Pancreas (tissue), 10 donors: ENCODE measurements at regions not wholly inside any gene's neighbourhood (a gene's known extent, or its start where the extent isn't known, plus 50 kb on each side); places are given as distances from the start of the nearest gene placed in this dataset.
A peak's percentile ranks its signal among the peaks of the same experiment; 100 is the strongest.

Experiments
- ATAC-seq, 4 donors: fragments of 200-7000 bp; cut with Tn5 transposase; one replicate each; pipeline versions ENCODE4 v1.8.0 to v1.9.1; 2020; ENCODE audit warnings: mild to moderate bottlenecking in 4 of 4, moderate library complexity in 4 of 4
- DNase-seq, 6 donors: peaks; one replicate each; pipeline ENCODE4 v3.0.0-alpha.2; 2020
- FAIRE-seq: peaks from 2 replicates; lab custom pipeline; 2012; peaks lifted over from hg19 to GRCh38; lab: Jason Lieb, UNC
- H3K27ac ChIP-seq, 4 donors: fragments of 200-600 bp; sonication (generic); 1 replicate in 3 of 4; 2 replicates in 1 of 4; pipeline versions ENCODE4 v1.5.0 to v1.8.0; 2020
- H3K27me3 ChIP-seq, 4 donors: fragments of 200-600 bp; one replicate each; pipeline ENCODE4 v1.8.0; 2021
- H3K36me3 ChIP-seq, 3 donors: fragments of 200-600 bp; sonication (generic) in 1 of 3; one replicate each; pipeline versions ENCODE4 v1.5.0 to v1.8.0; 2020 to 2021
- H3K4me1 ChIP-seq, 3 donors: fragments of 200-600 bp; one replicate each; pipeline ENCODE4 v1.8.0; 2021
- H3K4me3 ChIP-seq, 4 donors: fragments of 200-600 bp; sonication (generic) in 2 of 4; one replicate each; pipeline versions ENCODE4 v1.5.0 to v1.8.0; 2020 to 2021
- H3K9me3 ChIP-seq, 4 donors: fragments of 200-600 bp; one replicate each; pipeline ENCODE4 v1.8.0; 2021
- WGBS, 2 donors: extraction: QIAGEN DNeasy Blood & Tissue Kit; methylation state at CpG; one replicate each; pipeline ENCODE4 v1.1.7; 2013; 5-methylcytosine and 5-hydroxymethylcytosine counted together
- intact Hi-C, 3 donors: fragments of 100-400 bp; cut with DNase I; formaldehyde crosslinking; loops; one replicate each; pipeline versions ENCODE4 v1.11.1 to v1.14.2; 2022
- TF ChIP-seq, protein P1 (sequence below), 4 donors: fragments of 200-600 bp; sonication (generic) in 3 of 4; IDR thresholded peaks; one replicate each; pipeline versions ENCODE4 v1.5.0 to v1.8.0; 2021; ENCODE audit warnings: antibody characterized with exemption in 4 of 4
- donor health status: healthy with polysubstance abuse.
- donor health status: DM: no; HTN: no; CAD: no; lungs with moderate emphysema.
- donor health status: DM: no; HTN: no; CAD: no.
- donor health status: control.
- donor health status: control.
- donor health status: Bipolar disorder and iron deficiency.
- donor health status: DM: yes; HTN: yes; CAD: no.
- donor health status: DM: no; HTN: no; CAD: no.
- donor health status: DM: no; HTN: no; CAD: no.
- donor health status: DM: yes; HTN: yes; CAD: no.

DNA sequence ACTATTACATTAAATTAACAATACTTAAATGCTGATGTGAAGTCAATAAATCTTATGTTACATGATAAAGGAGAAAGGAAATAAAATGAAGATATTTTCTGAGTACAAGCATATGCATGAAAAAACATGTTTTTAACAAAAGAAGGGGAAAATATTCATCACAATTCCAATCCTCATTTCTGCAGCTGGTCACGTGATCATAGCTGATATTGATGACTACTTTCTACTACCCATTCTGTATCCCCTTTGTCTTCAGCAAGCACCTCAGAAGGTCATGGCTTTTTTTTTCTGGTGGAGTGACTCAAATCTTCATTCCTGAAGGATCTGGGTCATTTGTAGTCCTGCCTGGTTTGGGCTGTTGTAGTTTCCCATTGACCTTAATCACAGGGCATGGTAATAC, 90.9 kb downstream of the CDO1 start:
- H3K36me3 ChIP-seq, result no peaks in the 10 kb centered on the region
- H3K9me3 ChIP-seq, result no peaks in the 10 kb centered on the region
- intact Hi-C loops, result no loop called here
- FAIRE-seq (no peak), DNase-seq (no peak), ATAC-seq (no peak)
- H3K4me3 ChIP-seq, result no peak overlapping the region
- H3K4me1 ChIP-seq, result no peaks in the 10 kb centered on the region
- TF ChIP-seq, protein P1, sequence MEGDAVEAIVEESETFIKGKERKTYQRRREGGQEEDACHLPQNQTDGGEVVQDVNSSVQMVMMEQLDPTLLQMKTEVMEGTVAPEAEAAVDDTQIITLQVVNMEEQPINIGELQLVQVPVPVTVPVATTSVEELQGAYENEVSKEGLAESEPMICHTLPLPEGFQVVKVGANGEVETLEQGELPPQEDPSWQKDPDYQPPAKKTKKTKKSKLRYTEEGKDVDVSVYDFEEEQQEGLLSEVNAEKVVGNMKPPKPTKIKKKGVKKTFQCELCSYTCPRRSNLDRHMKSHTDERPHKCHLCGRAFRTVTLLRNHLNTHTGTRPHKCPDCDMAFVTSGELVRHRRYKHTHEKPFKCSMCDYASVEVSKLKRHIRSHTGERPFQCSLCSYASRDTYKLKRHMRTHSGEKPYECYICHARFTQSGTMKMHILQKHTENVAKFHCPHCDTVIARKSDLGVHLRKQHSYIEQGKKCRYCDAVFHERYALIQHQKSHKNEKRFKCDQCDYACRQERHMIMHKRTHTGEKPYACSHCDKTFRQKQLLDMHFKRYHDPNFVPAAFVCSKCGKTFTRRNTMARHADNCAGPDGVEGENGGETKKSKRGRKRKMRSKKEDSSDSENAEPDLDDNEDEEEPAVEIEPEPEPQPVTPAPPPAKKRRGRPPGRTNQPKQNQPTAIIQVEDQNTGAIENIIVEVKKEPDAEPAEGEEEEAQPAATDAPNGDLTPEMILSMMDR (IDR thresholded peaks at IDR 0.05), result no peak
- 64 to 83% methylated on average over 1 of the region's 1 CpG for WGBS, 2 donors
- no peak overlapping the region for H3K27ac ChIP-seq
- H3K27me3 ChIP-seq, result no peaks in the 10 kb centered on the region

DNA sequence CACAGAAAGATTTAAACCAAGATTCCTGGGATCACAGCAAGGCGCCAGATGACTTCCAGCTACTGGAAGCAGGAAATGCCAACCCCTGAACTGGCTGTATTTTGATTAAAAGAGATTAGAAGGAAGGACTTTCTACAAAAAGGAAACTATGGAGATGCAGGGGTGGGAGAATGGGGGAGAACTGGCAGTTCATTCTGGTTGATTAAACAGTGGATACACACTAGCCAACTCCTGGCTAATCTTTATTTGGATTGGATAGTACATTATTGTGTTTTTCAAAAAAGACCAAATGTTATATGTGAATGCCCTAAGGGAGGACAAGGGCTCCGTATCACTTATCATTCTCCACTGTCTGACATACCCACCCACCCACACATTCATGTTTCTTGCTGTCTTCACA, 93.2 kb downstream of the CDO1 start:
- DNase-seq (no peak), ATAC-seq (peak in 1 of 4 donors; percentile 55), FAIRE-seq (no peak)
- Histone ChIP-seq H3K36me3 (no peaks in the 10 kb centered on the region), H3K4me1 (no peaks in the 10 kb centered on the region), H3K4me3 (no peak overlapping the region), H3K27me3 (no peaks in the 10 kb centered on the region), H3K27ac (no peak overlapping the region), H3K9me3 (no peaks in the 10 kb centered on the region)
- 38 to 46% methylated on average over 2 of the region's 2 CpGs for WGBS, 2 donors
- TF ChIP-seq, protein P1 (IDR thresholded peaks at IDR 0.05), result no peak
- intact Hi-C loops, result no loop called here

DNA sequence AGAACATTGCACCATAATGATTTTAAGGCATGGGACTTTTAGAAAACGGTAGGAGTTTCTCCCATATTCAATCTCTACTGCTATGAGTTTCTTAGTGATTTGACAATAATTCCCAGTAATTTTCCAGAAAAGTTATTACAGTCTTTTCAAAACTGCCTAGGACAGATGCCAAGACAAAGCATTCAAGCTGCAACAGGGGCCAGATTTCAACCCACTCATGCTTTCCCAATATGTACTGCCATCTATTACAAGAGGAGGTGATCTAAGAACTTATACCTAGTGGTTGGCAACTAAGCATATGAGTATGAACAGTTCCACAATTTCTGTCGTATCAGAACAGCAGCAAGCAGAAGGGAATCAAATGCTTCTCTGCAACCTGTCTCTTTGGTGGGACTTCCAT, 95.1 kb upstream of the TMED7 start:
- Histone ChIP-seq H3K27ac (no peak overlapping the region), H3K27me3 (no peaks in the 10 kb centered on the region), H3K4me3 (no peak overlapping the region), H3K9me3 (no peaks in the 10 kb centered on the region), H3K4me1 (no peaks in the 10 kb centered on the region), H3K36me3 (no peaks in the 10 kb centered on the region)
- DNase-seq (no peak), FAIRE-seq (no peak), ATAC-seq (no peak)
- intact Hi-C loops, result no loop called here
- TF ChIP-seq, protein P1 (IDR thresholded peaks at IDR 0.05), result no peak
- 59 to 78% methylated on average over 2 of the region's 2 CpGs for WGBS, 2 donors

DNA sequence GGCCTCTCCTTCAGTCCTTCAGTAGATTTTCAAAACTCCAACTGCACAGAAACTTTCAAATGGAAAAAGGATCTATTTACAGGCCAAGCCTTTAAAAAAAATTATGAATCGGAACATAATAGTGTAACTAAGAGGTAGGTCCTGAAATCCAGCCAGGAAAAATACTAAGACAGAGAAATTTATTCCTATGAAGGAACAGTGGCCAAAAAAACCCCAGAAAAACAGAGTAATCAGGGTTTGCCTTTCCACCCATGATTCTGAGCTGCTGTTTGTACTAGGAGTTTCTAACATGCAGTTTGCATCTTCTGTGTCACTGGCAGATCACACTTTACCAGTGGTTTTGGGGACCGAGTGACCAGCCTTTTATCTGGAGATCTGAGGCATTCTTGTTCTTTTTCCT, 93.1 kb upstream of the TMED7 start:
- 74 to 86% methylated on average over 2 of the region's 2 CpGs for WGBS, 2 donors
- TF ChIP-seq, protein P1 (IDR thresholded peaks at IDR 0.05), result no peak
- H3K9me3 ChIP-seq, result no peaks in the 10 kb centered on the region
- no peaks in the 10 kb centered on the region for H3K4me1 ChIP-seq
- no peak overlapping the region for H3K27ac ChIP-seq
- DNase-seq (no peak), FAIRE-seq (no peak), ATAC-seq (no peak)
- intact Hi-C loops, result no loop called here
- H3K4me3 ChIP-seq, result no peak overlapping the region
- H3K36me3 ChIP-seq, result no peaks in the 10 kb centered on the region
- no peaks in the 10 kb centered on the region for H3K27me3 ChIP-seq

DNA sequence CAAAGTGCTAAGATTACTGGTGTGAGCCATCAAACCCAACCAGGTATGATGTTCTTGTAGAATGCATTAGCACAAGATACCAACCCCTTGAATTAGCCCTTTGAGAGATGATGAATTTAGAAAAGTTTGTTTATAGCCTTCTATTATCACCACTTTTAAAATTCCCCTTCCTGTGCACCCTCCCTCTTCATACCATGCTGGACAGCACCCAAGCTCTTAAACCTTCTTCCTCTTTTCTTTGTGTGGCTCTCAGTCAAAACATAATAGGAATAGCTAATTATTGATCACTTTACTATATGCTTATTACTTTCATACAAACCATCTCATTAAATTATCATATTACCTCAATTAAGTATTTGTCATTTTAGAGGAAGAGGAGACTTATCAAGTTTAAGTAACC, 87.6 kb upstream of the TMED7 start:
- H3K27me3 ChIP-seq, result no peaks in the 10 kb centered on the region
- no peaks in the 10 kb centered on the region for H3K4me1 ChIP-seq
- H3K4me3 ChIP-seq, result no peak overlapping the region
- DNase-seq, result no peak
- no peak overlapping the region for H3K27ac ChIP-seq
- intact Hi-C loops, result no loop called here
- no peak for ATAC-seq
- FAIRE-seq, result no peak
- H3K36me3 ChIP-seq, result no peaks in the 10 kb centered on the region
- no peaks in the 10 kb centered on the region for H3K9me3 ChIP-seq
- TF ChIP-seq, protein P1 (IDR thresholded peaks at IDR 0.05), result no peak
